Fibroblast of villous mesenchyme (primary cell): ENCODE measurements at regions not wholly inside any gene's neighbourhood (a gene's known extent, or its start where the extent isn't known, plus 50 kb on each side); places are given as distances from the start of the nearest gene placed in this dataset.

Experiments
- DNase-seq: peaks from one replicate; pipeline ENCODE4 v3.0.0-alpha.2; 2010; ENCODE audit warnings: low read depth
- H3K4me3 ChIP-seq: 2 replicates; pipeline ENCODE4 v1.5.1; 2011; ENCODE audit warnings: low read depth, mild to moderate bottlenecking, low read length
- TF ChIP-seq, protein P1 (sequence below): IDR thresholded peaks from 2 replicates; pipeline ENCODE4 v1.5.1; 2012; ENCODE audit warnings: low read depth, mild to moderate bottlenecking, low read length; ENCODE audit not compliant: insufficient read depth

DNA sequence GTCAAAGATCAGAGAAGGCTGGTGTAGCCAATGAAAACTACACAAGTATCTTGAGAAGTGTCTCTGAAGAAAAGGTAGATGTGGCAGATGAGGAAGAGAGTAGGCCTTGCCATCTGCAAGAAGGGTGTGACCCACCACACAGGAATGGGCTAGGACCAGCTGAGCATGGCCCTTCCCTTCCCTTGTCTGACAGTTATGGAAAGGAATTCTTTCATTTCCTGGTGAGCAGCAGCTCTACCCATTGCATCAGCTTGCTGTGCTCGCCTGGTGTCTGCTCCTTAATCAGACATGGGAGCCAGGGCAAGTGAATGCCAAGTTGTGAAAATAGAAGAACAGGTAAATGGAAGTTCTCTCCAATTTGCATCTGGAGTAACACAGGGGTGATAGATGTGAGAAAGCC, 145.2 kb upstream of the KRR1 start:
- peak; percentile 36 for DNase-seq
- TF ChIP-seq, protein P1, sequence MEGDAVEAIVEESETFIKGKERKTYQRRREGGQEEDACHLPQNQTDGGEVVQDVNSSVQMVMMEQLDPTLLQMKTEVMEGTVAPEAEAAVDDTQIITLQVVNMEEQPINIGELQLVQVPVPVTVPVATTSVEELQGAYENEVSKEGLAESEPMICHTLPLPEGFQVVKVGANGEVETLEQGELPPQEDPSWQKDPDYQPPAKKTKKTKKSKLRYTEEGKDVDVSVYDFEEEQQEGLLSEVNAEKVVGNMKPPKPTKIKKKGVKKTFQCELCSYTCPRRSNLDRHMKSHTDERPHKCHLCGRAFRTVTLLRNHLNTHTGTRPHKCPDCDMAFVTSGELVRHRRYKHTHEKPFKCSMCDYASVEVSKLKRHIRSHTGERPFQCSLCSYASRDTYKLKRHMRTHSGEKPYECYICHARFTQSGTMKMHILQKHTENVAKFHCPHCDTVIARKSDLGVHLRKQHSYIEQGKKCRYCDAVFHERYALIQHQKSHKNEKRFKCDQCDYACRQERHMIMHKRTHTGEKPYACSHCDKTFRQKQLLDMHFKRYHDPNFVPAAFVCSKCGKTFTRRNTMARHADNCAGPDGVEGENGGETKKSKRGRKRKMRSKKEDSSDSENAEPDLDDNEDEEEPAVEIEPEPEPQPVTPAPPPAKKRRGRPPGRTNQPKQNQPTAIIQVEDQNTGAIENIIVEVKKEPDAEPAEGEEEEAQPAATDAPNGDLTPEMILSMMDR, result no peak
- H3K4me3 ChIP-seq, result no peak overlapping the region

DNA sequence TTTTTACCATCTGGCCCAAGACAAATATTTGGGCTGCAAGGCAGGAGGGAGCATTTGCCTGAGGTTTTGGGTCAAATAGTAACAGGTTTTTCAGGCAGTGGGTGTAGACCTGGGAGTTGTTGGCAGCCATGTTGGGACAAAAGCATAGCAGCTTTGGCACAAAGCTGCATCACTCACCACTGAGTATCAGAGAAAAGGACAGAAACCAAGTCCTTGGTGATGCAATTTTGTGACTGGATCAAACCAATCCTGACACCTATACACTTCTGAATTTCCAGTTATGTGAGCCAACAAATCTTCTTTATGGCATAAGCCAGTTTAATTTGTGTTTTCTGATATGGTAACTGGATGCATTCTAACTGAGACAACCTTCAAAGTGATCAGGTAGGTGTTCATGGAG, 144.8 kb upstream of the KRR1 start:
- DNase-seq, result no peak
- H3K4me3 ChIP-seq, result no peak overlapping the region
- TF ChIP-seq, protein P1, result no peak

DNA sequence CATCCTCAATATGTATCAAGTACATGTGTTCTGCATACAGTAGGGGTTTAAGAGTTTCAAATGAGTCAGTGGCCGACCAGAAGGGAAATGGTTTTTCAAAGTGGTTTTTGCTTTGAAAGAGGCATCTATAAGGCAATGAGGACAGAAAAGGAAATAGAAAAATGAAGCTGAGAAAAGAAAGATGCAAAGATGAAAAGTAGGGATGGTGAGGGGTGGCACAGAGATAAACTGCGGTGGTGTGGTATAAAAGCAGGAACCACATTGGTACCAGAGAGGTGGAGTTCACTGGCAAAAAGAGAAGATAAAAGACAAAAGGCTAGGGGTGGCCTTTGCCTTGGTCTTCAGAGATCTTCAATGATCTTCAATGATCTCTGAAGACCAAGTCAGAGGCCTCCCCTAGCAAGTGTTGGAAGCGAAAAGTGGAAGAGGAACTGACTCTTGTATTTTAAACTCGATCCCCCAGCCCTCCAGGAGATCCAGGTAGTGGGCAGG, 144.0 kb upstream of the KRR1 start:
- TF ChIP-seq, protein P1, result no peak
- no peak overlapping the region for H3K4me3 ChIP-seq
- no peak for DNase-seq

DNA sequence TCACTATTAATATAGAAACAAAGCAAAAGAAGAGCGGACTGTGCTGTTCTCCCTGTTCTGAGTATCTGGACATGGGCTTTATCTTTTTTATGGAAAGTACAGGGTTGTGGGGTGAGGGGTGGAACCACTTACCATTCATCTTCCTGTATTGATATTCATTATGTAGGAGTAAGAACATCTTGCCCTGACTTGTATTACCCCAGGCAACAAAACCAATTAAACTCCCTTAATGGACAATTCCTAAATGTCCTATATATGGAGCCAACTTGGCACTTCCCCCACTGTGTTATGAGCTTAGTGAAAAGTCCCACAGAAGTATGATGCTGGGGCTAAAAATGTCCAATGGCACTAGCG, 139.9 kb upstream of the KRR1 start:
- TF ChIP-seq, protein P1, result no peak
- DNase-seq, result no peak
- H3K4me3 ChIP-seq, result no peak overlapping the region

DNA sequence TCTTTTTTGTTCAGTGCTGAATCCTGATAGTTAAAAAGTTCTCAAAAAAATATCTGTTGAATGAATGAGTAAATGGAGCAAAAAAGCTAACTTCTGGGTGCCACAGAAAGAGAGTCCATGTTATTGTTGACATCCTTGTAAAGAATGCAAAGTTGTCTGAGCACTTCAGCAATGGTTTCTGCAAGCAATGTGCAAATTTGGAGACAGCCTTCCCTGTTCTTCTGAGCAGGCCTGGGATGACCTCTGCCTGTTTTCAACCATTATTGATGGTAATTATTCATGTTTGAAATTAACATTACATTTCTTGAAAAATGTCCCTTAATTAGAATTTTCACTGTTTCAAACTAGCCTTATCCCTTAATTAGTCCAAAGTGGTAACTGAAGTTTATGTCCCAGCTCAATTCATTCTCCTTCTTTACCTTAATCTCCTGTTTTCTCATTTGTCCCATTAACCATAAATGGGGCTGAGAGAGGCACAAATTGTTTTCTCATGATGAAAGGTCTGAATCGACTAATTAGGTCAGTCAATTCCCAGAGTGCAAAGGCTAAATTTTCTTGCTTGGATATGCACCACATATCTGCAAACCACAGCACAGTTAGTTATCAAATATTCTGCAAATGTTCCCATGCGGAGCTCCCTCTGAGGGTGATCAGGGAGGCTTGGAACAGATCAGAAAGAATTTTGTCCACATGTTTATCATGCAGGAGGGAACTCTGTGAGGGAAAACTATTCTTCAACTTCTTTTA, 139.4 kb upstream of the KRR1 start:
- DNase-seq, result peak; percentile 66
- TF ChIP-seq, protein P1, result no peak
- no peak overlapping the region for H3K4me3 ChIP-seq

DNA sequence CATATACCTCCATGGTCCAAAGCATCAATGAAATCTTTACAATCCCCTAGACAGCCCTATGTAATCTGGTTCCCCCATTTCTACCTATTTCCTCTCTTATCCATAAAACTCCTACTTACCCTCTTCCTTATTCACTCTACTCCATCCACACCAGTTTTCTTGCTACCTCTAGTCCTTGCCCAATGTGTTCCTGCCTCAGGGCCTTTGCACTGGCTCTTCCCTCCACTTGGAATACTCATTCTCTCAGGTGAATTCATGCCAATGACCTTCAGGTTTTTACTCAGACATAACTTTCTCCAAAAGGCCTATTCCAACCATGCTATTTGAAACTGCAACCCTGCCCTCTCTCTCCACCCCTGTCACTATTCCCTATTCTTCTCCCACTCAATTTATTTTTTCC, 138.7 kb upstream of the KRR1 start:
- no peak for DNase-seq
- TF ChIP-seq, protein P1, result no peak

DNA sequence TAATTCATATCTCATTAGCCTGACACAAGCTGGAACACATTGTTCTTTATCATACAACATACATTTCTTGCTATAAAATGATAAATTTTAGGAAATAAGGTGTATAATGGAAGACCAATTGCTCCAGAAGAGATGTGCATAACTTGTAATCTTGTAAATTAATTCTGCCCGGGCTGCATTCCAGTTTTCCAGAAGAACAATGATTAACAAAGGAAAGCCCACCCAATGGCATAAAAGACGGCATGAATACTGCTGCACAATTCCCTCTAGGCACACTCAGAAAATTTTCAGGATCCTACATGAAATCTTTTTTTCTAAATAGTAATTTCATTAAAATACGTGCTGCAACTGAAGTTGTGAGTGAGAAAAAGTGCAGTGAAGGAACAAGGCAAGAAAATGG, 137.4 kb upstream of the KRR1 start:
- no peak overlapping the region for H3K4me3 ChIP-seq
- TF ChIP-seq, protein P1, result no peak

More for the DNA sequence above, 138.7 kb upstream of the KRR1 start:
- no peak overlapping the region for H3K4me3 ChIP-seq

More for the DNA sequence above, 137.4 kb upstream of the KRR1 start:
- DNase-seq, result no peak
